ENCODE measurements at regions not wholly inside any gene's neighbourhood (a gene's known extent, or its start where the extent isn't known, plus 50 kb on each side); places are given as distances from the start of the nearest gene placed in this dataset.

- Histone ChIP-seq H3K9ac (ENCODE audit: insufficient read length) (no peak overlapping the region), H3K36me3 (ENCODE audit: insufficient read depth, low read length) (no peaks in the 10 kb centered on the region), H3K27ac (no peak overlapping the region), H3K4me3 (no peak overlapping the region), H3K9me3 (ENCODE audit: low read depth, low read length) (no peaks in the 10 kb centered on the region)
- DNase-seq (ENCODE audit: low read depth, low spot score), result no peak
- TF ChIP-seq EZH2 (IDR thresholded peaks at IDR 0.05) (no peak), FOXP2 (optimal IDR thresholded peaks at IDR 0.05; ENCODE audit: control extremely low read depth, extremely low read length, insufficient read depth) (no peak), POLR2AphosphoS5 (IDR thresholded peaks at IDR 0.05; ENCODE audit: borderline replicate concordance, low read depth, low read length) (no peak)
Measured at GRCh38 chr12:34361721-34362316, 339.5 kb downstream of the ALG10 start.

GRCh38 chr12:34363050-34363673 is 340.9 kb downstream of the ALG10 start:
- Histone ChIP-seq H3K4me3 (no peak overlapping the region), H3K9me3 (ENCODE audit: low read depth, low read length) (no peaks in the 10 kb centered on the region), H3K36me3 (ENCODE audit: insufficient read depth, low read length) (no peaks in the 10 kb centered on the region), H3K27ac (no peak overlapping the region), H3K9ac (ENCODE audit: insufficient read length) (no peak overlapping the region)
- no peak for DNase-seq (ENCODE audit: low read depth, low spot score)
- TF ChIP-seq FOXP2 (optimal IDR thresholded peaks at IDR 0.05; ENCODE audit: control extremely low read depth, extremely low read length, insufficient read depth) (no peak), EZH2 (IDR thresholded peaks at IDR 0.05) (no peak), POLR2AphosphoS5 (IDR thresholded peaks at IDR 0.05; ENCODE audit: borderline replicate concordance, low read depth, low read length) (no peak)

- H3K9ac ChIP-seq (ENCODE audit: insufficient read length), result no peak overlapping the region
- H3K9me3 ChIP-seq (ENCODE audit: low read depth, low read length), result no peaks in the 10 kb centered on the region
- TF ChIP-seq FOXP2 (optimal IDR thresholded peaks at IDR 0.05; ENCODE audit: control extremely low read depth, extremely low read length, insufficient read depth) (no peak), EZH2 (IDR thresholded peaks at IDR 0.05) (no peak), POLR2AphosphoS5 (IDR thresholded peaks at IDR 0.05; ENCODE audit: borderline replicate concordance, low read depth, low read length) (no peak)
- H3K36me3 ChIP-seq (ENCODE audit: insufficient read depth, low read length), result no peaks in the 10 kb centered on the region
- H3K27ac ChIP-seq, result no peak overlapping the region
- H3K4me3 ChIP-seq, result no peak overlapping the region
- DNase-seq (ENCODE audit: low read depth, low spot score), result no peak
Measured at GRCh38 chr12:34368079-34368478, 345.8 kb downstream of the ALG10 start.

GRCh38 chr12:34371050-34371449 is 348.8 kb downstream of the ALG10 start:
- TF ChIP-seq EZH2 (IDR thresholded peaks at IDR 0.05), result no peak
- no peak for TF ChIP-seq POLR2AphosphoS5 (IDR thresholded peaks at IDR 0.05; ENCODE audit: borderline replicate concordance, low read depth, low read length)
- TF ChIP-seq FOXP2 (optimal IDR thresholded peaks at IDR 0.05; ENCODE audit: control extremely low read depth, extremely low read length, insufficient read depth), result no peak
- H3K9ac ChIP-seq (ENCODE audit: insufficient read length), result no peak overlapping the region
- DNase-seq (ENCODE audit: low read depth, low spot score), result no peak
- no peaks in the 10 kb centered on the region for H3K36me3 ChIP-seq (ENCODE audit: insufficient read depth, low read length)
- H3K27ac ChIP-seq, result no peak overlapping the region
- H3K9me3 ChIP-seq (ENCODE audit: low read depth, low read length), result no peaks in the 10 kb centered on the region
- no peak overlapping the region for H3K4me3 ChIP-seq

GRCh38 chr12:34372003-34372402 is 349.7 kb downstream of the ALG10 start:
- no peak overlapping the region for H3K27ac ChIP-seq
- DNase-seq (ENCODE audit: low read depth, low spot score), result no peak
- TF ChIP-seq EZH2 (IDR thresholded peaks at IDR 0.05) (no peak), FOXP2 (optimal IDR thresholded peaks at IDR 0.05; ENCODE audit: control extremely low read depth, extremely low read length, insufficient read depth) (no peak), POLR2AphosphoS5 (IDR thresholded peaks at IDR 0.05; ENCODE audit: borderline replicate concordance, low read depth, low read length) (no peak)
- H3K9ac ChIP-seq (ENCODE audit: insufficient read length), result no peak overlapping the region
- no peak overlapping the region for H3K4me3 ChIP-seq
- H3K9me3 ChIP-seq (ENCODE audit: low read depth, low read length), result no peaks in the 10 kb centered on the region
- H3K36me3 ChIP-seq (ENCODE audit: insufficient read depth, low read length), result no peaks in the 10 kb centered on the region

GRCh38 chr12:34373926-34374325 is 351.6 kb downstream of the ALG10 start:
- no peak overlapping the region for H3K4me3 ChIP-seq
- H3K27ac ChIP-seq, result no peak overlapping the region
- TF ChIP-seq FOXP2 (optimal IDR thresholded peaks at IDR 0.05; ENCODE audit: control extremely low read depth, extremely low read length, insufficient read depth) (no peak), EZH2 (IDR thresholded peaks at IDR 0.05) (no peak), POLR2AphosphoS5 (IDR thresholded peaks at IDR 0.05; ENCODE audit: borderline replicate concordance, low read depth, low read length) (no peak)
- H3K9me3 ChIP-seq (ENCODE audit: low read depth, low read length), result no peaks in the 10 kb centered on the region
- no peak for DNase-seq (ENCODE audit: low read depth, low spot score)
- H3K9ac ChIP-seq (ENCODE audit: insufficient read length), result no peak overlapping the region
- no peaks in the 10 kb centered on the region for H3K36me3 ChIP-seq (ENCODE audit: insufficient read depth, low read length)

GRCh38 chr12:34376133-34376799 is 354.0 kb downstream of the ALG10 start:
- no peak for TF ChIP-seq FOXP2 (optimal IDR thresholded peaks at IDR 0.05; ENCODE audit: control extremely low read depth, extremely low read length, insufficient read depth)
- H3K27ac ChIP-seq, result no peak overlapping the region
- H3K4me3 ChIP-seq, result no peak overlapping the region
- no peak for DNase-seq (ENCODE audit: low read depth, low spot score)
- no peaks in the 10 kb centered on the region for H3K9me3 ChIP-seq (ENCODE audit: low read depth, low read length)
- no peak overlapping the region for H3K9ac ChIP-seq (ENCODE audit: insufficient read length)
- no peaks in the 10 kb centered on the region for H3K36me3 ChIP-seq (ENCODE audit: insufficient read depth, low read length)

- no peak overlapping the region for H3K9ac ChIP-seq (ENCODE audit: insufficient read length)
- H3K4me3 ChIP-seq, result no peak overlapping the region
- TF ChIP-seq FOXP2 (optimal IDR thresholded peaks at IDR 0.05; ENCODE audit: control extremely low read depth, extremely low read length, insufficient read depth) (no peak), EZH2 (IDR thresholded peaks at IDR 0.05) (no peak), POLR2AphosphoS5 (IDR thresholded peaks at IDR 0.05; ENCODE audit: borderline replicate concordance, low read depth, low read length) (no peak)
- no peak overlapping the region for H3K27ac ChIP-seq
- DNase-seq (ENCODE audit: low read depth, low spot score), result no peak
- no peaks in the 10 kb centered on the region for H3K36me3 ChIP-seq (ENCODE audit: insufficient read depth, low read length)
- no peaks in the 10 kb centered on the region for H3K9me3 ChIP-seq (ENCODE audit: low read depth, low read length)
Measured at GRCh38 chr12:34377243-34378035, 355.1 kb downstream of the ALG10 start.
